Suppressor macrophage treated with lipopolysaccharide for 4 hours (primary cell): ENCODE measurements at regions not wholly inside any gene's neighbourhood (a gene's known extent, or its start where the extent isn't known, plus 50 kb on each side); places are given as distances from the start of the nearest gene placed in this dataset.

Experiments used
- DNase-seq: peaks from one replicate; pipeline ENCODE4 v3.0.0-alpha.2; 2020

GRCh38 chr6:167569041-167569805 is 244.3 kb downstream of the TTLL2 start:
- no peak for DNase-seq

DNA sequence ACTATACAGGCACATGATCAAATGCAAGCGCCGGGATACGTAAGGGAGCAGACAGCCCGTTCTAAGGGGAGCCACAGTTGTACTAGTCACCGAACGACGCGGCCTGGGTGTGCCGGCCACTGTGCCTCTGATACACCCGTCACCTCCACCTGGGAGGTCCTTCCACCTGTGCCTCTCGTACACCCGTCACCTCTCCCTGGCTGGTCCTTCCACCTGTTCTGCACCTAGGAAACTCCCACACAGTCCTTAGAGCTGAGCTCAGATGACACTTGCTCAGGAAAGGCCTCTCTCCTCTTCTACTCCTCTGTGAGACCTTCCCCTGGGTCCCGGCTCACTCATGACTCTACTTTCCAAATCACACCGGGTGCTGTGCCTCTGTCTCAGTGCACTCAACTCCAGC is 245.0 kb downstream of the TTLL2 start:
- no peak for DNase-seq

DNA sequence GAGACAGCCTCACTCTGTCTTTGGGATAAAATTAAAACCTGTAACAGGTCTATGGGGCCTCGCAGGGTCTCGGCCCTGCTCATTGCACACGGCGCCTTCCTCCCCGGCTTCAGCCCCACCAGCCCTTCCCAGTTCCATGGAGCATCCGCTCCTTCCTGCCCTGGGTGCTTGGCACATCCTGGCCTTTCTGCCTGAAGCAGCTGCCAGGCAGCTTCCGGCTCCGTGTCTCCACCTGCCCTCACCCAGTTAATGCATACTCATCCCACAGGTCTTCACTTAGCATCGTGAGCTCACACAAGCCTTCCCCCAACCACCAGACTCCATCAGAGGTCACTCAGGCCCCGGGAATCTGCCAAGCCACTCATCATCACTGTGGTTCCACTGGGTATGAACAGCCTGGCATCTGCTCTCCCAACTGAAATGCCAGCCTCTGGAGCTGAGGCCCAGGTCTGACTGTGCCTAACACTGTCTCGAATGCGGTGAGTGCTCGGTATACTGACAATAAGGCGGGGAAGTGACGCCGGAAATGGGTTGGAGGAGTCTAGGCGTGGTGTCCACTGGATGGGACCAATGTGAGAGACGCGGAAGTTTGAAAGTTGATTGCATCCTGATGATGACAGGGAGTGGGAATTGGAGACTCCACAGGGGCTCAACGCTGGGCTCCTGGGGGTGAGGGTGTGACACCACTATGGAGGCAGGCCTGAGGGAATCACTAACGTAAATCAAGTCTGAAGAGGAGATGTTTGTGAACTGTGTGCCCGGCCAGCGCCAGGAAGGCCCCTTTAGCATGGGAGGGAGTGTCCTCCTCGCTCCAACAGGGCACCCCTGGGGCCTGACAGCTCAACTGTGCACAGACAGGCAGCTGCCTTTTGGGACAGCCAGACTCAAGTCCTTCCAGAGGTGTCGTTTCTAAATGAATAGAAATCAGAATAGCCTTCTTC is 245.8 kb downstream of the TTLL2 start:
- DNase-seq: no peak

DNA sequence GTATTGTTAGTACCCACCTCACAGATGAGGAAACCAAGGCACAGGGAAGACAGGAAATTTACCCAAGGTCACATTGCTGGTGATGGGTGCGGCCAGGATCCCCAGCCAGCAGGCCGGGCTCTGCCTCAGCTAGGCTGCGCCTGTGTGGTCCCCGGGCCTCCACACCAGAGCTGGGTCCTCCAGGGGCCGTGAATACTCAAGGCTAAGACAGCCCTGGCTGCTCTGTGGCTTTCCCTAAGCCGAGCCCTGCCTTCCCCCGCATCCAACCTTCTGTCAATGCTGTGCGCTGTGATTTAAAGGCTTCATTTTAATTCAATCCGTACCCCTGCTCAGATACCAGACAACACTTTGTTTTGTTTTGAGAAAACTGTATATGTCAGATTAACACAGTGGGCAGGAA is 246.7 kb downstream of the TTLL2 start:
- no peak for DNase-seq

DNA sequence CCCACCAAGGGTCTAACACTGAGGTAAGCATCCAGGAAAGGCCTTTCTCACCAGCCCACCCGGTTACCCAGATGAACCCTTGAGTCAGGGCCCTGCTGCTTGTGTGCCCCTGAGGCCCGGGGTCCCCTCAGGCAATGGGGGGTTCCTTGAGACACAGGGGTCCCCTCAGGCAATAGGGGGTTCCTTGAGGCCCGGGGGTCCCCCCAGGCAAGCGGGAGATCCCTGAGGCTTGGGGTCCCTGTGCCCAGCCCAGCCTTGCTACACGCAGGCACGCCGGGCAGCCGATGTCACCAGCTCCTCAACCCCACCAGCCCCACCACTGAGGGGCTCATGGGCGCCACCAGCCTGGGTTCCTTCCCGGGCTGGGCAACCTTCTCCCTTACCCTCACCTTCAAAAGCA is 247.2 kb downstream of the TTLL2 start:
- DNase-seq: no peak

DNA sequence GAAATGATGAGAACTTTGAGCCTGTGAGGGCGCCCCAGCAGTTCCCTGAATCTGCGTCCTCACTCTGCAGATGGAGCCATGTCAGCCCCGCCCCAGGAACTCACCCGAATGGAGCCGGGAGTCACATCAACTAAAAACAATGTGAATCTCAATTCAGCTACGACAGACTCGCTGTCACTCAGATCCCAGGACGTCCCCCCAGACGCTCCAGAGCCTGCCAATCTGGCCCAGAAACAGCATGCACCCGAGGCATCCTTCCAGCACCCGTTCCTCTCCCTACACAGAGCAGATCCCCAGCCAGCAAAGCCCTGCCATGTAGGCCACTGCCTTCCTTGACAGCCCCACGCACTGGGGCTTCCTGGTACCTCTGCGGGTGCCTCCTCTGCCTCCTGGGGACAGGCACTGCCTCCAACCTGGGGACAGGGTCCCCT is 248.0 kb downstream of the TTLL2 start:
- no peak for DNase-seq

- no peak for DNase-seq
These were observed 248.8 kb downstream of the TTLL2 start for GRCh38 chr6:167573461-167574215.

DNA sequence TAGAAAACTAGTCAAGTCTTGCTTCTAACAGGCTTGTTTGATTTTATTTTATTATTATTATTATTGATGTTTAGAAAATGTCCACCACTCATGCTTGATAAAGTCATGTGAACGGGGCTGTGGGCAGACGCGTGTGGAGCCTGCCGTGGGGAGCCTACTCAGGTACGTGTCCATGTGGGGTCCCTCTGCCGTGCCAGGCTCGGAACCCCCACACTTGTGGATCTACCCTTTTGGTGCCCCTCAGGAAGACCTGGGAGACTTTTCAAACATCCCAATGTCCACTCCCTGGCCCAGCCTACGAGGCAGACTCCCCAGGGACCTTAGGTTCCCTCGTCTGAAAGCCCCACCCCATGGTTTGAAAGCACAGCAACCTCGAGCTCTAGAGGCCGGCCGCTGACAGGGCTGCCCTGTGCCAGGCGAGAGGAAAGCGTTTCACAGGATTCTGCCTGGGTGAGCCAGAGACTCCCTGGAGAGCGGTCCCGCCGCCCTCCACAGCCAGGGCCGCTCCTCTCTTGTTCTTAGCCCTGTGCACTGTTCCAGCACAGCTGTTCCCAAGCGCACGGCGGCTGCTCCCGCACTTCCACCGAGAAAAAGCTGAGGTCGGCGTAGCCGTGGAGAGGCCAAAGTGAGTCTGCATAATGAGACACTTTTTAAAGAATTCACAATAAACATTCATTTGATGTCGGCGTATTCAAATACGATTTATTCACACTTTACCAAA is 249.7 kb downstream of the TTLL2 start:
- DNase-seq: no peak

GRCh38 chr6:167575158-167575696 is 250.3 kb downstream of the TTLL2 start:
- no peak for DNase-seq

DNA sequence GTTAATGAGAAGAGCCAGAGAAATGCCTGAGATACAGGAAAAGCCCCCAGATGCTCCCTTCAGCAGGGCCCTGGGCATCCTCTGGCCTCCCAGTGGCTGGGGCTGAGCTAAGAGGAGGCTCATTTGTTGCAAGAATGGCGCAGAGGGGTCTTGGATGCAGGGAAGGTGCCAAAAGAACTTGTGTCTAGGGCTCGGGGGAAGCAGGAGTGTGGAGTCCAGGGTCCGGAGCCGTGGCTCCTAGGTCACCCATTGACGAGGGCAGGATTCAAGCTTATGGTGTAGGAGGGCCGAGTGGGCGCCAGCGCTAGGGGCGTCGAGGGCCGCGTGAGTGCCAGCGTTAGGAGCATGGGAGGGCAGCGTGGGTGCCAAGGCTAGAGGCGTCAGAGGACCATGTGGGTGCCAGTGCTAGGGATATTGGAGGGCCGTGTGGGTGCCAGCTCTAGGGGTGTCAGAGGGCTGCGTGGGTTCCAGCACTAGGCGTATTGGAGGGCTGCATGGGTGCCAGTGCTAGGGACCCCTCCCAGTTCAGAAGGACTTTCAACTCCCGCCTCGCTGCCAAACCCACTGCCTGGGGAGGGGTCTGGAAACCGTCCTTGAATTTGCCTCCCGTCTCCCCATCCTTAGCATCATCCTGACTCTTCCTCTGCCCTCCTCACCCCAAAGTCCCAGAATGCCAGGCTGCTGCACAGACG is 250.5 kb upstream of the AFDN start:
- no peak for DNase-seq

DNA sequence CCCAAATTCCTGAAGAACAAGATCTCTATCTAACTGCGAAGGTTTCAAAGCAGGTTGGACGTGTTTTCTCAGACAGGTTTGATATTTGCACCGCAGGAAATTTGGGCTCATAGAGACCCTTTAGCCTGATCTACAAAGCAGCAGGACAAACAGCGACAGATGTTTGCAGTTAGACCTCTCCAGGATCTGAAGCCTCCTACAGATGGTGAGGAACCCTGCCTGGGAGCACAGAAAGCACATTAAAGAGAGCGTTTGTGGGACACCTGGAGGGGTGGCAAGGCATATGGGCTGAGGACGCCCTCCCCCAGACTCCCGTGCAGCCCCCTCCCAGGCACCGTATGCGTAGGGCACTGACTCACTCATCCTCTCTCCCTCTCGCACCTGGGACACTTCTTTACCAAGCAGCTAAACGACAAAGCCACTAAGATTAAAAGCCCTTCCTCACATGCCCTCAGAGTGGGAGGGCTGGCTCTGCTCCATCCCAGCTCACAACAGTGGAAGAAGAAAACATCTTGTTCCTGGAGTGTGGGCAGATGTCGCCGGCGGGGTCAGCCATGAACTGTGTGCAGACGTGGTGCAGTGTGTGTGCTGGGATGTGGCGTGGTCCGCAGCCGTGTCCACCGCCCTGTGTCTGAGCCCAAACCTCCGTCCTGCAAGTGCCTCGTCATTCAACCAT is 249.7 kb upstream of the AFDN start:
- DNase-seq: no peak

DNA sequence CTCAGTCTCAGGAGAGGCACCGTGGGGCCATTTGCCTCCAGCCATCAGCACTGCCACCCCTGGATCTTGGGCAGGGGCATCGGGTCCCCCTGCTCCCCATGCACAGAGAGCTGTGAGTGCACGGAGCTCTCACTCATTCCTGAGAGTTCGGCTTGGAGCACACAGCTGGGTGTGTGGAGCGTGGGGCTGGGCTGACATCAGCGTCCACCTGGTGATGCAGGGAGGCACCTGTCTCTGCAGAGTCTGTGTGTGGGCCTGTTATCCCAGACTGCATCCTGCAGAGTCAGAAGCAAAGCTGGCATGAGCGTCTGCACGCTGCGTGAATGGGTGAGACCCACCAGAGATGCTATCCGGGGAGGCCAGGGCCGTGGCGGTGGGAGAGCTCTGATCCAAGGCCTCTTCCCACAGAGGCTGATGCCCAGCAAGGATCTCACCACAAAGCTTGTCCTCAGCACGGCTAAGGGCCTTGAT is 248.8 kb upstream of the AFDN start:
- DNase-seq: no peak

- no peak for DNase-seq
These were observed 248.3 kb upstream of the AFDN start for GRCh38 chr6:167578371-167578901.

- DNase-seq: no peak
These were observed 246.7 kb upstream of the AFDN start for GRCh38 chr6:167579806-167580618.

- DNase-seq: no peak
These were observed 246.1 kb upstream of the AFDN start for GRCh38 chr6:167580619-167580911.

DNA sequence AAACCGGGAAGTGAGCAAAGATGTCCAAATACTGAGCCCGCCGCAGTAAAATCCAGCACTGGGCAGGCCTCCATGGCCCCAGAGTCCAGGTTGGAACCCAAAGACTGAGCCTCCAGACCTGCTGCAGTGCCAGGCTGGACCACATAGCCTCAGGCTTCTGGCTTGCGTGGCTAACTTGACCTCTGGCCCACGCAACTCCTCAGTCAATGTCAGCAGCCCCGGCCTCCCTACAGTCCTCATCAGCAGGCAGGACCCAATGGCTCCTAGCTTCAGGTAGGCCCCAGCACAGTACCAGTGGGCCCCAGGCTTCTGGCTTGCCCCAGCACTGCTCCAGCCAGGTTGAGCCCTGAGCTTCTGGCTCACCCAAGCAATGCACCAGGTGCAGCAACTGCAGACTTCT is 245.1 kb upstream of the AFDN start:
- no peak for DNase-seq

- no peak for DNase-seq
These were observed 243.3 kb upstream of the AFDN start for GRCh38 chr6:167583412-167583811.

- DNase-seq: no peak
These were observed 238.4 kb upstream of the AFDN start for GRCh38 chr6:167588181-167588919.

GRCh38 chr6:167588920-167589614 is 237.6 kb upstream of the AFDN start:
- DNase-seq: no peak
